Stomach (tissue), 4 donors: ENCODE measurements at regions not wholly inside any gene's neighbourhood (a gene's known extent, or its start where the extent isn't known, plus 50 kb on each side); places are given as distances from the start of the nearest gene placed in this dataset.
"Not testable (repeated sequence)": the region's sequence is repeated elsewhere in the genome, so short reads cannot be mapped to it uniquely, and the experiment has no call there.

Experiments used
- CTCF ChIP-seq, 7 experiments: fragments of 450-650 bp in 4 of 7; fragments of 200-600 bp in 3 of 7; sonication (generic) in 3 of 7; IDR thresholded peaks; one replicate each; pipeline ENCODE4 v1.5.1; 2016 to 2019; ENCODE audit warnings: antibody characterized with exemption in 7 of 7, control low read depth in 2 of 7, mild to moderate bottlenecking in 1 of 7
- POLR2A ChIP-seq, 4 donors: fragments of 450-650 bp; IDR thresholded peaks; one replicate each; pipeline ENCODE4 v1.6.1; 2016; ENCODE audit warnings: antibody characterized with exemption in 4 of 4, control low read depth in 2 of 4, mild to moderate bottlenecking in 1 of 4, moderate library complexity in 1 of 4
- POLR2AphosphoS5 ChIP-seq, 3 donors: sonication (generic); formaldehyde crosslinking; IDR thresholded peaks; one replicate each; pipeline ENCODE4 v1.6.1; 2016; ENCODE audit warnings: antibody characterized with exemption in 3 of 3

- TF ChIP-seq POLR2AphosphoS5, POLR2A, CTCF (IDR thresholded peaks at IDR 0.05): not testable (repeated sequence)
Observed at GRCh38 chr6:131473303-131473702, 99.7 kb upstream of the ARG1 start.
